OCI-LY1 (cell line): ENCODE measurements at regions not wholly inside any gene's neighbourhood (a gene's known extent, or its start where the extent isn't known, plus 50 kb on each side); places are given as distances from the start of the nearest gene placed in this dataset.

Experiments
- H2AFZ ChIP-seq: fragments of 200-600 bp; sonication (generic), shearing (Covaris generic); 2 replicates; pipeline ENCODE4 v1.6.0; 2014; ENCODE audit warnings: antibody characterized with exemption, mild to moderate bottlenecking, low read length
- H3F3A ChIP-seq: fragments of 200-600 bp; sonication (generic), shearing (Covaris generic); 2 replicates; pipeline ENCODE4 v1.6.0; 2014; ENCODE audit warnings: mild to moderate bottlenecking, antibody characterized with exemption, low read length, moderate library complexity; ENCODE audit not compliant: insufficient read depth
- H3K27ac ChIP-seq: fragments of 200-600 bp; sonication (generic); 2 replicates; pipeline ENCODE4 v1.5.1; 2014; ENCODE audit warnings: low read length, mixed run types, mild to moderate bottlenecking, low read depth; ENCODE audit not compliant: poor library complexity, severe bottlenecking
- H3K27me3 ChIP-seq: fragments of 200-600 bp; sonication (generic); 2 replicates; pipeline ENCODE4 v1.6.0; 2014; ENCODE audit warnings: antibody characterized with exemption, mild to moderate bottlenecking, low read length, moderate library complexity; ENCODE audit not compliant: insufficient read depth
- H3K36me3 ChIP-seq: fragments of 200-600 bp; sonication (generic); 2 replicates; pipeline ENCODE4 v1.6.1; 2014; ENCODE audit warnings: mild to moderate bottlenecking, antibody characterized with exemption, low read length, moderate library complexity, mixed read lengths; ENCODE audit not compliant: insufficient read depth
- H3K4me1 ChIP-seq: fragments of 200-600 bp; sonication (generic); 2 replicates; pipeline ENCODE4 v1.5.1; 2014; ENCODE audit warnings: mild to moderate bottlenecking, low read length, moderate library complexity; ENCODE audit not compliant: insufficient read depth, severe bottlenecking
- H3K4me2 ChIP-seq: fragments of 200-600 bp; sonication (generic), shearing (Covaris generic); 2 replicates; pipeline ENCODE4 v1.6.1; 2014; ENCODE audit warnings: low read length
- H3K4me3 ChIP-seq: fragments of 200-600 bp; sonication (generic); 2 replicates; pipeline ENCODE4 v1.5.1; 2014; ENCODE audit warnings: low read length, low read depth, mild to moderate bottlenecking, mixed read lengths; ENCODE audit not compliant: poor library complexity, severe bottlenecking
- H3K79me2 ChIP-seq: fragments of 200-600 bp; shearing (Covaris generic); 2 replicates; pipeline ENCODE4 v1.6.1; 2016; ENCODE audit warnings: mixed run types, low read length, mixed read lengths; ENCODE audit not compliant: insufficient read depth
- H3K9ac ChIP-seq: fragments of 200-600 bp; sonication (generic), shearing (Covaris generic); 2 replicates; pipeline ENCODE4 v1.6.1; 2014; ENCODE audit warnings: mild to moderate bottlenecking, low read length, mixed read lengths
- H3K9me2 ChIP-seq: fragments of 200-600 bp; sonication (generic), shearing (Covaris generic); 2 replicates; pipeline ENCODE4 v1.6.1; 2014; ENCODE audit warnings: low read depth, mild to moderate bottlenecking, low read length, mixed read lengths
- H3K9me3 ChIP-seq: fragments of 200-600 bp; shearing (Covaris generic); 2 replicates; pipeline ENCODE4 v1.6.1; 2014; ENCODE audit warnings: low read length, mixed read lengths
- H4K20me1 ChIP-seq: fragments of 200-600 bp; sonication (generic), shearing (Covaris generic); 2 replicates; pipeline ENCODE4 v1.6.0; 2016; ENCODE audit warnings: mild to moderate bottlenecking, low read length; ENCODE audit not compliant: insufficient read depth
- EZH2 ChIP-seq: fragments of 200-600 bp; sonication (generic), shearing (Covaris generic); IDR thresholded peaks from 2 replicates; pipeline ENCODE4 v1.8.0; 2017; ENCODE audit warnings: borderline replicate concordance, mixed run types, mild to moderate bottlenecking, antibody characterized with exemption, low read length, moderate library complexity, mixed read lengths
- TF ChIP-seq, protein P1 (sequence below): fragments of 200-600 bp; sonication (generic), shearing (Covaris generic); IDR thresholded peaks from 2 replicates; pipeline ENCODE4 v1.5.1; 2017; ENCODE audit warnings: mild to moderate bottlenecking, antibody characterized with exemption, low read length, moderate library complexity, mixed read lengths

- Histone ChIP-seq H3K4me2 (no peak overlapping the region), H3K4me1 (no peaks in the 10 kb centered on the region), H3K27me3 (peaks cover 4% of the 10 kb centered on the region; the same call in 1 of the 2 replicates), H4K20me1 (no peaks in the 10 kb centered on the region), H2AFZ (no peak overlapping the region), H3K4me3 (no peak overlapping the region), H3K79me2 (no peaks in the 10 kb centered on the region), H3K9ac (no peak overlapping the region), H3K9me2 (no peaks in the 10 kb centered on the region), H3K27ac (no peak overlapping the region), H3K9me3 (no peaks in the 10 kb centered on the region), H3K36me3 (no peaks in the 10 kb centered on the region), H3F3A (no peaks in the 10 kb centered on the region)
- TF ChIP-seq EZH2 = no peak
- TF ChIP-seq, protein P1, sequence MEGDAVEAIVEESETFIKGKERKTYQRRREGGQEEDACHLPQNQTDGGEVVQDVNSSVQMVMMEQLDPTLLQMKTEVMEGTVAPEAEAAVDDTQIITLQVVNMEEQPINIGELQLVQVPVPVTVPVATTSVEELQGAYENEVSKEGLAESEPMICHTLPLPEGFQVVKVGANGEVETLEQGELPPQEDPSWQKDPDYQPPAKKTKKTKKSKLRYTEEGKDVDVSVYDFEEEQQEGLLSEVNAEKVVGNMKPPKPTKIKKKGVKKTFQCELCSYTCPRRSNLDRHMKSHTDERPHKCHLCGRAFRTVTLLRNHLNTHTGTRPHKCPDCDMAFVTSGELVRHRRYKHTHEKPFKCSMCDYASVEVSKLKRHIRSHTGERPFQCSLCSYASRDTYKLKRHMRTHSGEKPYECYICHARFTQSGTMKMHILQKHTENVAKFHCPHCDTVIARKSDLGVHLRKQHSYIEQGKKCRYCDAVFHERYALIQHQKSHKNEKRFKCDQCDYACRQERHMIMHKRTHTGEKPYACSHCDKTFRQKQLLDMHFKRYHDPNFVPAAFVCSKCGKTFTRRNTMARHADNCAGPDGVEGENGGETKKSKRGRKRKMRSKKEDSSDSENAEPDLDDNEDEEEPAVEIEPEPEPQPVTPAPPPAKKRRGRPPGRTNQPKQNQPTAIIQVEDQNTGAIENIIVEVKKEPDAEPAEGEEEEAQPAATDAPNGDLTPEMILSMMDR = no peak
Observed at GRCh38 chr16:6663668-6664067, 669.0 kb upstream of the RBFOX1 start.

GRCh38 chr16:6656760-6657159, 675.9 kb upstream of the RBFOX1 start:
- TF ChIP-seq, protein P1 = no peak
- TF ChIP-seq EZH2 = no peak

GRCh38 chr16:6646891-6647290, 685.8 kb upstream of the RBFOX1 start:
- no peaks in the 10 kb centered on the region for H4K20me1 ChIP-seq
- no peaks in the 10 kb centered on the region for H3K36me3 ChIP-seq
- no peak overlapping the region for H3K27ac ChIP-seq
- no peaks in the 10 kb centered on the region for H3K79me2 ChIP-seq
- H3K4me2 ChIP-seq = no peak overlapping the region
- no peak overlapping the region for H3K9ac ChIP-seq
- no peaks in the 10 kb centered on the region for H3K27me3 ChIP-seq
- no peak overlapping the region for H2AFZ ChIP-seq
- TF ChIP-seq, protein P1 = no peak
- no peak for TF ChIP-seq EZH2
- H3K4me1 ChIP-seq = no peaks in the 10 kb centered on the region
- no peaks in the 10 kb centered on the region for H3K9me3 ChIP-seq
- no peak overlapping the region for H3K4me3 ChIP-seq
- no peaks in the 10 kb centered on the region for H3F3A ChIP-seq
- H3K9me2 ChIP-seq = no peaks in the 10 kb centered on the region

More at GRCh38 chr16:6656760-6657159, 675.9 kb upstream of the RBFOX1 start:
- Histone ChIP-seq H3K9ac (no peak overlapping the region), H3K27me3 (peaks cover 4% of the 10 kb centered on the region; the same call in 1 of the 2 replicates), H3F3A (no peaks in the 10 kb centered on the region), H3K9me3 (no peaks in the 10 kb centered on the region), H3K27ac (no peak overlapping the region), H3K36me3 (no peaks in the 10 kb centered on the region), H3K4me2 (no peak overlapping the region), H3K4me1 (no peaks in the 10 kb centered on the region), H3K79me2 (no peaks in the 10 kb centered on the region), H3K4me3 (no peak overlapping the region), H4K20me1 (no peaks in the 10 kb centered on the region), H2AFZ (no peak overlapping the region), H3K9me2 (no peaks in the 10 kb centered on the region)
